ENCODE measurements at regions not wholly inside any gene's neighbourhood (a gene's known extent, or its start where the extent isn't known, plus 50 kb on each side); places are given as distances from the start of the nearest gene placed in this dataset.

GRCh38 chr16:23013484-23013883 lies 135.8 kb downstream of the USP31 start:
- ChIA-PET CTCF (no interaction called here), POLR2A (no interaction called here)
- H3K4me3 ChIP-seq (ENCODE audit: low read depth, low read length), result no peak overlapping the region
- DNase-seq (ENCODE audit: low read depth, low spot score), result no peak
- no peak for TF ChIP-seq CTCF (IDR thresholded peaks at IDR 0.05; ENCODE audit: insufficient read depth, low read length, missing control alignments)

GRCh38 chr16:23009075-23009474 lies 140.2 kb downstream of the USP31 start:
- no peak for TF ChIP-seq CTCF (IDR thresholded peaks at IDR 0.05; ENCODE audit: insufficient read depth, low read length, missing control alignments)
- ChIA-PET POLR2A (no interaction called here), CTCF (no interaction called here)
- no peak for DNase-seq (ENCODE audit: low read depth, low spot score)
- H3K4me3 ChIP-seq (ENCODE audit: low read depth, low read length), result no peak overlapping the region

- DNase-seq (ENCODE audit: low read depth, low spot score), result no peak
- no peak overlapping the region for H3K4me3 ChIP-seq (ENCODE audit: low read depth, low read length)
- no peak for TF ChIP-seq CTCF (IDR thresholded peaks at IDR 0.05; ENCODE audit: insufficient read depth, low read length, missing control alignments)
- ChIA-PET CTCF (no interaction called here), POLR2A (no interaction called here)
Observed at GRCh38 chr16:23008041-23008440, 141.2 kb downstream of the USP31 start.

- TF ChIP-seq CTCF (IDR thresholded peaks at IDR 0.05; ENCODE audit: insufficient read depth, low read length, missing control alignments), result no peak
- no peak overlapping the region for H3K4me3 ChIP-seq (ENCODE audit: low read depth, low read length)
- ChIA-PET CTCF (no interaction called here), POLR2A (no interaction called here)
- no peak for DNase-seq (ENCODE audit: low read depth, low spot score)
Observed at GRCh38 chr16:23006380-23006779, 142.9 kb downstream of the USP31 start.

GRCh38 chr16:23005951-23006350 lies 143.3 kb downstream of the USP31 start:
- no peak for DNase-seq (ENCODE audit: low read depth, low spot score)
- TF ChIP-seq CTCF (IDR thresholded peaks at IDR 0.05; ENCODE audit: insufficient read depth, low read length, missing control alignments), result no peak
- ChIA-PET CTCF (no interaction called here), POLR2A (no interaction called here)
- H3K4me3 ChIP-seq (ENCODE audit: low read depth, low read length), result no peak overlapping the region

- ChIA-PET POLR2A (no interaction called here), CTCF (no interaction called here)
- no peak for DNase-seq (ENCODE audit: low read depth, low spot score)
- no peak for TF ChIP-seq CTCF (IDR thresholded peaks at IDR 0.05; ENCODE audit: insufficient read depth, low read length, missing control alignments)
- H3K4me3 ChIP-seq (ENCODE audit: low read depth, low read length), result no peak overlapping the region
Observed at GRCh38 chr16:22989598-22989997, 159.7 kb downstream of the USP31 start.

All from AG04449 (cell line).